ENCODE measurements at regions not wholly inside any gene's neighbourhood (a gene's known extent, or its start where the extent isn't known, plus 50 kb on each side); places are given as distances from the start of the nearest gene placed in this dataset.

DNA sequence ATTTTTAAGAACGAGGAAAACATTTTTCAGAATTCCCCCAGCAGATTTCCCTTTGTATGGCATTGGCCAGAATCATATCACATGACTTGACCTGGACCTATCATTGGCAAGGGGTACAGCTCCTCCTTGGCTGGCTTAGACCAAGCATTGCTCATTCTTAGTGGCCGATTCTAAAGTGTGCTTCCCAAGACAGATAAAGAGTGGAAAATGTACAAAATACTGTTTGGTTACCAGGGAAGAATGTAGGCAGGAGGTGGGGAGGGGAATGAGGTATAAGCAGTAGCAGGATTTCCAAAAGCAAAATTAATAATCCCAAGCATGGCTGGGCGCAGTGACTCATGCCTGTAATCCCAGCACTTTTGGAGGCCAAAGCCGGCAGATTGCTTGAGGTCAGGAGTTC lies 75.6 kb upstream of the KRTAP11-1 start:
- Histone ChIP-seq H3K27me3 (ENCODE audit: control insufficient read depth in 2 of 2, insufficient read depth in 2 of 2, low read length in 2 of 2) (no peaks in the 10 kb centered on the region), H3K9ac (ENCODE audit: insufficient read depth in 1 of 2, low read depth in 2 of 2, low read length in 2 of 2) (no peak overlapping the region), H3K79me2 (ENCODE audit: control insufficient read depth, insufficient read depth, low read length) (no peaks in the 10 kb centered on the region), H3K4me3 (no peak overlapping the region), H2AFZ (ENCODE audit: low read depth, low read length) (no peak overlapping the region), H3K4me2 (ENCODE audit: insufficient read depth, low read length) (no peak overlapping the region), H3K9me3 (replicated peaks; ENCODE audit: control insufficient read depth, insufficient read depth, low read depth, low read length) (peaks cover 2% of the 10 kb centered on the region; the same call in 1 of the 2 replicates), H4K20me1 (replicated peaks; ENCODE audit: control insufficient read depth, insufficient read depth, low read length) (no peaks in the 10 kb centered on the region), H3K9me1 (ENCODE audit: control insufficient read depth, insufficient read depth, low read length) (no peaks in the 10 kb centered on the region), H3K4me1 (replicated peaks in 1 of 2; ENCODE audit: control insufficient read depth in 2 of 2, insufficient read depth in 2 of 2, low read length in 2 of 2) (no peaks in the 10 kb centered on the region), H3K36me3 (ENCODE audit: control insufficient read depth, insufficient read depth, low read length) (no peaks in the 10 kb centered on the region), H3K27ac (ENCODE audit: extremely low read depth, low read depth, low read length) (no peak overlapping the region)
- 2% methylated on average over 4 of the region's 4 CpGs for WGBS (ENCODE audit: insufficient coverage, low coverage, missing lambda C conversion rate)
- in situ Hi-C loops (cut with MboI), result no loop called here
- intact Hi-C loops (cut with micrococcal nuclease), result no loop called here
- no peak for TF ChIP-seq SMAD3 (CRISPR knock-in tag; conservative IDR thresholded peaks at IDR 0.05)
- TF ChIP-seq CBX3 (IDR thresholded peaks at IDR 0.05; ENCODE audit: borderline replicate concordance in 1 of 2, low read length in 2 of 2), result no peak
- no peak for TF ChIP-seq KLF13 (tag; IDR thresholded peaks at IDR 0.05; ENCODE audit: borderline replicate concordance, low read depth)
- 0 out of 2 replicates have a peak, but pooled peaks have one; percentile 6 for TF ChIP-seq TFE3 (CRISPR knock-in tag; IDR thresholded peaks at IDR 0.05)
- no peak for DNase-seq (ENCODE audit: extremely low read depth in 1 of 4, low spot score in 3 of 4)
- ChIA-PET CTCF (ENCODE audit: low intra/inter-chr PET ratio) (no interaction called here), POLR2A (no interaction called here)
- no TSS peak for BruUV-seq (replicated peaks)
- ATAC-seq, result no peak
- no peak for FAIRE-seq

DNA sequence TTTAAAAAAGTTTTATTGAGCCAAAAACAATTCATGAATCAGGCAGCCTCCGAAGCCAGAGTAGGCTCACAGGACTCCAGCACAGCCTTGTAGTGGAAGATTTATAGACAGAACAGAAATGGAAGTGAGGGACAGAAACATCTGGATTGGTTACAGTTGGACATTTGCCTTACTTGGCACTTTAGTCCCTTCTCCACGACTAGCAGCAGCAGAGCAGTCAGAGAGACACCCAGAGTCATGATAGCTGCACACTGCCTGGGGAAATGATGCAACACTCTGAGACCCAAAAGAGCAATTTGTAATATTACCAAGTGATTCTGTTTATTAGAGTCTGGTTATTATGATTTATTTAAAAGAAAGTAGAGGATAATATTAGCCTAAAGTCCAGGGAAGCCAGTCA lies 72.2 kb upstream of the KRTAP11-1 start:
- BruUV-seq (replicated peaks), result no TSS peak
- Histone ChIP-seq H2AFZ (ENCODE audit: low read depth, low read length) (no peak overlapping the region), H3K27ac (ENCODE audit: extremely low read depth, low read depth, low read length) (no peak overlapping the region), H3K4me3 (no peak overlapping the region), H3K27me3 (ENCODE audit: control insufficient read depth in 2 of 2, insufficient read depth in 2 of 2, low read length in 2 of 2) (no peaks in the 10 kb centered on the region), H3K4me1 (replicated peaks in 1 of 2; ENCODE audit: control insufficient read depth in 2 of 2, insufficient read depth in 2 of 2, low read length in 2 of 2) (no peaks in the 10 kb centered on the region), H3K79me2 (ENCODE audit: control insufficient read depth, insufficient read depth, low read length) (no peaks in the 10 kb centered on the region), H3K9me1 (ENCODE audit: control insufficient read depth, insufficient read depth, low read length) (no peaks in the 10 kb centered on the region), H3K4me2 (ENCODE audit: insufficient read depth, low read length) (no peak overlapping the region), H4K20me1 (replicated peaks; ENCODE audit: control insufficient read depth, insufficient read depth, low read length) (no peaks in the 10 kb centered on the region), H3K9me3 (replicated peaks; ENCODE audit: control insufficient read depth, insufficient read depth, low read depth, low read length) (peaks cover 2% of the 10 kb centered on the region; the same call in 1 of the 2 replicates), H3K36me3 (ENCODE audit: control insufficient read depth, insufficient read depth, low read length) (no peaks in the 10 kb centered on the region), H3K9ac (ENCODE audit: insufficient read depth in 1 of 2, low read depth in 2 of 2, low read length in 2 of 2) (no peak overlapping the region)
- WGBS (ENCODE audit: insufficient coverage, low coverage, missing lambda C conversion rate), result 0% methylated on average over 2 of the region's 2 CpGs
- intact Hi-C loops (cut with micrococcal nuclease) (no loop called here), in situ Hi-C loops (cut with MboI) (no loop called here)
- CTCF ChIA-PET (ENCODE audit: low intra/inter-chr PET ratio), result no interaction called here
- DNase-seq (ENCODE audit: extremely low read depth in 1 of 4, low spot score in 3 of 4) (no peak), ATAC-seq (no peak), FAIRE-seq (no peak)
- POLR2A ChIA-PET, result no interaction called here
- TF ChIP-seq, protein P1, sequence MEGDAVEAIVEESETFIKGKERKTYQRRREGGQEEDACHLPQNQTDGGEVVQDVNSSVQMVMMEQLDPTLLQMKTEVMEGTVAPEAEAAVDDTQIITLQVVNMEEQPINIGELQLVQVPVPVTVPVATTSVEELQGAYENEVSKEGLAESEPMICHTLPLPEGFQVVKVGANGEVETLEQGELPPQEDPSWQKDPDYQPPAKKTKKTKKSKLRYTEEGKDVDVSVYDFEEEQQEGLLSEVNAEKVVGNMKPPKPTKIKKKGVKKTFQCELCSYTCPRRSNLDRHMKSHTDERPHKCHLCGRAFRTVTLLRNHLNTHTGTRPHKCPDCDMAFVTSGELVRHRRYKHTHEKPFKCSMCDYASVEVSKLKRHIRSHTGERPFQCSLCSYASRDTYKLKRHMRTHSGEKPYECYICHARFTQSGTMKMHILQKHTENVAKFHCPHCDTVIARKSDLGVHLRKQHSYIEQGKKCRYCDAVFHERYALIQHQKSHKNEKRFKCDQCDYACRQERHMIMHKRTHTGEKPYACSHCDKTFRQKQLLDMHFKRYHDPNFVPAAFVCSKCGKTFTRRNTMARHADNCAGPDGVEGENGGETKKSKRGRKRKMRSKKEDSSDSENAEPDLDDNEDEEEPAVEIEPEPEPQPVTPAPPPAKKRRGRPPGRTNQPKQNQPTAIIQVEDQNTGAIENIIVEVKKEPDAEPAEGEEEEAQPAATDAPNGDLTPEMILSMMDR (IDR thresholded peaks at IDR 0.05 in 2 of 3, conservative IDR thresholded peaks at IDR 0.05 in 1 of 3; ENCODE audit: insufficient read depth in 2 of 3, low read depth in 1 of 3, low read length in 3 of 3), result no peak
- no peak for TF ChIP-seq FOXK1 (CRISPR knock-in tag; IDR thresholded peaks at IDR 0.05; ENCODE audit: borderline replicate concordance)
- TF ChIP-seq POLR2A (conservative IDR thresholded peaks at IDR 0.05), result no peak
- TF ChIP-seq, protein P2, sequence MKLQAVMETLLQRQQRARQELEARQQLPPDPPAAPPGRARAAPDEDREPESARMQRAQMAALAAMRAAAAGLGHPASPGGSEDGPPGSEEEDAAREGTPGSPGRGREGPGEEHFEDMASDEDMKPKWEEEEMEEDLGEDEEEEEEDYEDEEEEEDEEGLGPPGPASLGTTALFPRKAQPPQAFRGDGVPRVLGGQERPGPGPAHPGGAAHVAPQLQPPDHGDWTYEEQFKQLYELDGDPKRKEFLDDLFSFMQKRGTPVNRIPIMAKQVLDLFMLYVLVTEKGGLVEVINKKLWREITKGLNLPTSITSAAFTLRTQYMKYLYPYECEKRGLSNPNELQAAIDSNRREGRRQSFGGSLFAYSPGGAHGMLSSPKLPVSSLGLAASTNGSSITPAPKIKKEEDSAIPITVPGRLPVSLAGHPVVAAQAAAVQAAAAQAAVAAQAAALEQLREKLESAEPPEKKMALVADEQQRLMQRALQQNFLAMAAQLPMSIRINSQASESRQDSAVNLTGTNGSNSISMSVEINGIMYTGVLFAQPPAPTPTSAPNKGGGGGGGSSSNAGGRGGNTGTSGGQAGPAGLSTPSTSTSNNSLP (IDR thresholded peaks at IDR 0.05; ENCODE audit: borderline replicate concordance, low read depth, low read length), result no peak
